ENCODE measurements at regions not wholly inside any gene's neighbourhood (a gene's known extent, or its start where the extent isn't known, plus 50 kb on each side); places are given as distances from the start of the nearest gene placed in this dataset.

DNA sequence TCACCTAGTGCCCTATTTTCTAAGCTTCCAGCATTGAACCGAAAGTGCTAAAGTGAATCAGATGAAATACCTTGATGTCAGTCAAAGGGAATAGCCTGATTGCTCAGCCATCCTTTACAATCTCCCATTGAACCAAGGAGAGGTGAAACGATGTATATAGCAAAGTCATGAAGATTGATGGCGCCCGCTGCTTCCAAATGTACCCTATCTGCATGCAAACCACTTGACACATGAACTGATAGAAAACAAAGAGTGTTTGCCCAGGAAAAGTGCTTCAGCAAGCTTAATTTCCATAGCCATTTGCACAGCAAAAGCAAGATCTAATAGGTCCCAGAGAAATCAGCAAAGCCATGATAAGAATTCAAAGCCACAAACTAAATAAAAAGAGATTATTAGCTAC, 624.9 kb upstream of the PCDH9 start:
- Histone ChIP-seq H3K27me3 (replicated peaks in 1 of 2; ENCODE audit: control insufficient read depth in 2 of 2, insufficient read depth in 2 of 2, low read length in 1 of 2) (no peaks in the 10 kb centered on the region), H3K36me3 (ENCODE audit: control insufficient read depth in 2 of 2, insufficient read depth in 2 of 2, low read length in 1 of 2) (no peaks in the 10 kb centered on the region), H3K79me2 (ENCODE audit: control insufficient read depth, insufficient read depth, low read length) (no peaks in the 10 kb centered on the region), H3K9me3 (replicated peaks; ENCODE audit: control insufficient read depth, insufficient read depth, low read length) (no peaks in the 10 kb centered on the region), H3K4me3 (no peak overlapping the region), H3K4me1 (ENCODE audit: control insufficient read depth, insufficient read depth, low read length) (no peaks in the 10 kb centered on the region), H3K9ac (ENCODE audit: control insufficient read depth, insufficient read depth, low read length) (no peak overlapping the region), H3K4me2 (ENCODE audit: control insufficient read depth, insufficient read depth) (no peak overlapping the region), H4K20me1 (ENCODE audit: control insufficient read depth, insufficient read depth) (no peaks in the 10 kb centered on the region), H2AFZ (ENCODE audit: control insufficient read depth, low read depth, low read length) (no peak overlapping the region), H3K27ac (ENCODE audit: control insufficient read depth, insufficient read depth) (no peak overlapping the region)
- 24% methylated on average over 4 of the region's 4 CpGs for WGBS (ENCODE audit: insufficient coverage, insufficient replicate concordance, low lambda C conversion rate, missing lambda C conversion rate)
- CTCF ChIA-PET, result no interaction called here
- in situ Hi-C loops (cut with MboI) (no loop called here), intact Hi-C loops (cut with micrococcal nuclease; ENCODE audit: unreplicated experiment) (no loop called here)
- RAD21 ChIA-PET (ENCODE audit: unreplicated experiment), result no interaction called here
- no peak for FAIRE-seq
- TF ChIP-seq ZSCAN29 (IDR thresholded peaks at IDR 0.05) (no peak), JUNB (IDR thresholded peaks at IDR 0.05) (no peak), TCF12 (IDR thresholded peaks at IDR 0.05; ENCODE audit: low read depth, low read length) (no peak), NR2F1 (conservative IDR thresholded peaks at IDR 0.05) (no peak), IKZF2 (IDR thresholded peaks at IDR 0.05) (no peak), EP300 (IDR thresholded peaks at IDR 0.05; ENCODE audit: borderline replicate concordance in 1 of 2, control insufficient read depth in 1 of 2, low read depth in 2 of 2, low read length in 2 of 2) (no peak), MEF2A (IDR thresholded peaks at IDR 0.05; ENCODE audit: insufficient read depth, low read depth, low read length) (no peak)
- TF ChIP-seq, protein P1, sequence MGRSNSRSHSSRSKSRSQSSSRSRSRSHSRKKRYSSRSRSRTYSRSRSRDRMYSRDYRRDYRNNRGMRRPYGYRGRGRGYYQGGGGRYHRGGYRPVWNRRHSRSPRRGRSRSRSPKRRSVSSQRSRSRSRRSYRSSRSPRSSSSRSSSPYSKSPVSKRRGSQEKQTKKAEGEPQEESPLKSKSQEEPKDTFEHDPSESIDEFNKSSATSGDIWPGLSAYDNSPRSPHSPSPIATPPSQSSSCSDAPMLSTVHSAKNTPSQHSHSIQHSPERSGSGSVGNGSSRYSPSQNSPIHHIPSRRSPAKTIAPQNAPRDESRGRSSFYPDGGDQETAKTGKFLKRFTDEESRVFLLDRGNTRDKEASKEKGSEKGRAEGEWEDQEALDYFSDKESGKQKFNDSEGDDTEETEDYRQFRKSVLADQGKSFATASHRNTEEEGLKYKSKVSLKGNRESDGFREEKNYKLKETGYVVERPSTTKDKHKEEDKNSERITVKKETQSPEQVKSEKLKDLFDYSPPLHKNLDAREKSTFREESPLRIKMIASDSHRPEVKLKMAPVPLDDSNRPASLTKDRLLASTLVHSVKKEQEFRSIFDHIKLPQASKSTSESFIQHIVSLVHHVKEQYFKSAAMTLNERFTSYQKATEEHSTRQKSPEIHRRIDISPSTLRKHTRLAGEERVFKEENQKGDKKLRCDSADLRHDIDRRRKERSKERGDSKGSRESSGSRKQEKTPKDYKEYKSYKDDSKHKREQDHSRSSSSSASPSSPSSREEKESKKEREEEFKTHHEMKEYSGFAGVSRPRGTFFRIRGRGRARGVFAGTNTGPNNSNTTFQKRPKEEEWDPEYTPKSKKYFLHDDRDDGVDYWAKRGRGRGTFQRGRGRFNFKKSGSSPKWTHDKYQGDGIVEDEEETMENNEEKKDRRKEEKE (IDR thresholded peaks at IDR 0.05), result no peak
- POLR2A ChIA-PET, result no interaction called here
- BruUV-seq (replicated peaks), result no TSS peak
- no peak for ATAC-seq
- SMC1A ChIA-PET (ENCODE audit: uncharacterized antibody, unreplicated experiment), result interaction anchor here (1.6 kb wide), 1 partner anchor 22 kb away, joined by 4 read pairs; no protein-coding TSS in a partner anchor
- DNase-seq (ENCODE audit: low read depth, low spot score), result no peak
